ENCODE measurements at regions not wholly inside any gene's neighbourhood (a gene's known extent, or its start where the extent isn't known, plus 50 kb on each side); places are given as distances from the start of the nearest gene placed in this dataset.

GRCh38 chr11:35868491-35868890 lies 75.4 kb upstream of the LDLRAD3 start:
- DNase-seq: no peak

- DNase-seq: no peak
Measured at GRCh38 chr11:35873721-35874120, 70.1 kb upstream of the LDLRAD3 start.

- no peak for DNase-seq
Measured at GRCh38 chr11:35874751-35875450, 69.0 kb upstream of the LDLRAD3 start.

- no peak for DNase-seq
Measured at GRCh38 chr11:35875466-35875865, 68.4 kb upstream of the LDLRAD3 start.

GRCh38 chr11:35876786-35877185 lies 67.1 kb upstream of the LDLRAD3 start:
- no peak for DNase-seq

- no peak for DNase-seq
Measured at GRCh38 chr11:35878741-35879140, 65.1 kb upstream of the LDLRAD3 start.

GRCh38 chr11:35879361-35879760 lies 64.5 kb upstream of the LDLRAD3 start:
- no peak for DNase-seq

GRCh38 chr11:35886759-35887158 lies 57.1 kb upstream of the LDLRAD3 start:
- DNase-seq: no peak

- DNase-seq: no peak
Measured at GRCh38 chr11:35887737-35888136, 56.1 kb upstream of the LDLRAD3 start.

- DNase-seq: no peak
Measured at GRCh38 chr11:35888961-35889360, 54.9 kb upstream of the LDLRAD3 start.

- DNase-seq: no peak
Measured at GRCh38 chr11:35891096-35891495, 52.8 kb upstream of the LDLRAD3 start.

- no peak for DNase-seq
Measured at GRCh38 chr11:35892166-35892565, 51.7 kb upstream of the LDLRAD3 start.

- peak; percentile 54 for DNase-seq
Measured at GRCh38 chr11:35893796-35894475, 49.9 kb upstream of the LDLRAD3 start.

Measured in right hindlimb (tissue), 1 donor.